Mesothelial cell of epicardium (in vitro differentiated cells): ENCODE measurements at regions not wholly inside any gene's neighbourhood (a gene's known extent, or its start where the extent isn't known, plus 50 kb on each side); places are given as distances from the start of the nearest gene placed in this dataset.

Source experiments
- DNase-seq, 2 experiments: peaks; one replicate each; pipeline ENCODE4 v3.0.0; 2021; ENCODE audit warnings: low spot score in 2 of 2; ENCODE audit not compliant: unreplicated experiment in 2 of 2
- H3K27ac Mint-ChIP-seq: 2 replicates; pipeline ENCODE4 v1.8.0; 2021; ENCODE audit warnings: mixed read lengths
- H3K27me3 Mint-ChIP-seq: 2 replicates; pipeline ENCODE4 v1.8.0; 2021; ENCODE audit warnings: low read depth, mixed read lengths
- H3K36me3 Mint-ChIP-seq: 2 replicates; pipeline ENCODE4 v1.8.0; 2021; ENCODE audit warnings: mixed read lengths
- H3K4me1 Mint-ChIP-seq: 2 replicates; pipeline ENCODE4 v1.8.0; 2021; ENCODE audit warnings: mixed read lengths
- H3K4me3 Mint-ChIP-seq: 2 replicates; pipeline ENCODE4 v1.8.0; 2021; ENCODE audit warnings: mild to moderate bottlenecking, moderate library complexity, mixed read lengths
- H3K9me3 Mint-ChIP-seq: 2 replicates; pipeline ENCODE4 v1.8.0; 2021; ENCODE audit warnings: mixed read lengths
- CTCF ChIP-seq: fragments of 200-600 bp; sonication (generic); IDR thresholded peaks from one replicate; pipeline ENCODE4 v1.5.0; 2021; ENCODE audit warnings: antibody characterized with exemption; ENCODE audit not compliant: unreplicated experiment

- H3K9me3 Mint-ChIP-seq = peaks cover 27% of the 10 kb centered on the region
- no peaks in the 10 kb centered on the region for H3K27me3 Mint-ChIP-seq
- H3K36me3 Mint-ChIP-seq = peaks cover 7% of the 10 kb centered on the region
- H3K27ac Mint-ChIP-seq = no peak overlapping the region
- H3K4me1 Mint-ChIP-seq = peaks cover 17% of the 10 kb centered on the region
- H3K4me3 Mint-ChIP-seq = no peak overlapping the region
- no peak for DNase-seq
- TF ChIP-seq CTCF = no peak
Measured at GRCh38 chr1:168861421-168862004, 132.5 kb upstream of the DPT start.

GRCh38 chr1:168863772-168864171, 134.8 kb upstream of the DPT start:
- Mint-ChIP-seq H3K4me3 (no peak overlapping the region), H3K27ac (peak overlapping the region; percentile 49), H3K27me3 (no peaks in the 10 kb centered on the region), H3K4me1 (peaks cover 17% of the 10 kb centered on the region), H3K36me3 (peaks cover 7% of the 10 kb centered on the region), H3K9me3 (peaks cover 28% of the 10 kb centered on the region)
- DNase-seq = no peak
- TF ChIP-seq CTCF = no peak

- peaks cover 5% of the 10 kb centered on the region for H3K36me3 Mint-ChIP-seq
- no peak for TF ChIP-seq CTCF
- peaks cover 17% of the 10 kb centered on the region for H3K4me1 Mint-ChIP-seq
- DNase-seq = no peak
- H3K27me3 Mint-ChIP-seq = no peaks in the 10 kb centered on the region
- H3K4me3 Mint-ChIP-seq = no peak overlapping the region
- peaks cover 29% of the 10 kb centered on the region for H3K9me3 Mint-ChIP-seq
- H3K27ac Mint-ChIP-seq = peak overlapping the region; percentile 49
Measured at GRCh38 chr1:168864266-168864665, 135.3 kb upstream of the DPT start.

- Mint-ChIP-seq H3K4me1 (peaks cover 17% of the 10 kb centered on the region), H3K9me3 (peaks cover 29% of the 10 kb centered on the region), H3K27me3 (no peaks in the 10 kb centered on the region), H3K4me3 (no peak overlapping the region), H3K27ac (no peak overlapping the region), H3K36me3 (peaks cover 5% of the 10 kb centered on the region)
- DNase-seq = no peak
- TF ChIP-seq CTCF = no peak
Measured at GRCh38 chr1:168865850-168866620, 137.0 kb upstream of the DPT start.

- H3K36me3 Mint-ChIP-seq = peaks cover 5% of the 10 kb centered on the region
- no peaks in the 10 kb centered on the region for H3K27me3 Mint-ChIP-seq
- H3K9me3 Mint-ChIP-seq = peaks cover 29% of the 10 kb centered on the region
- H3K4me1 Mint-ChIP-seq = peaks cover 13% of the 10 kb centered on the region
- no peak for DNase-seq
- H3K4me3 Mint-ChIP-seq = no peak overlapping the region
- H3K27ac Mint-ChIP-seq = no peak overlapping the region
- no peak for TF ChIP-seq CTCF
Measured at GRCh38 chr1:168867941-168868634, 139.1 kb upstream of the DPT start.
